ENCODE measurements at regions not wholly inside any gene's neighbourhood (a gene's known extent, or its start where the extent isn't known, plus 50 kb on each side); places are given as distances from the start of the nearest gene placed in this dataset.

GRCh38 chr13:74449811-74450524 is 315.8 kb upstream of the KLF12 start:
- no peak for DNase-seq

GRCh38 chr13:74444864-74445479 is 310.8 kb upstream of the KLF12 start:
- peak; percentile 21 for DNase-seq

- DNase-seq = peak; percentile 82
Observed at GRCh38 chr13:74444161-74444571, 310.0 kb upstream of the KLF12 start.

GRCh38 chr13:74443631-74444030 is 309.4 kb upstream of the KLF12 start:
- peak; percentile 82 for DNase-seq

- DNase-seq = no peak
Observed at GRCh38 chr13:74442751-74443150, 308.5 kb upstream of the KLF12 start.

GRCh38 chr13:74438901-74439300 is 304.7 kb upstream of the KLF12 start:
- no peak for DNase-seq

- no peak for DNase-seq
Observed at GRCh38 chr13:74434782-74435181, 300.6 kb upstream of the KLF12 start.

GRCh38 chr13:74424455-74424854 is 290.3 kb upstream of the KLF12 start:
- no peak for DNase-seq

GRCh38 chr13:74423434-74423833 is 289.2 kb upstream of the KLF12 start:
- DNase-seq = no peak

- DNase-seq = no peak
Observed at GRCh38 chr13:74414458-74414857, 280.3 kb upstream of the KLF12 start.

GRCh38 chr13:74413482-74413881 is 279.3 kb upstream of the KLF12 start:
- no peak for DNase-seq

- DNase-seq = no peak
Observed at GRCh38 chr13:74409551-74409950, 275.3 kb upstream of the KLF12 start.

GRCh38 chr13:74406420-74406819 is 272.2 kb upstream of the KLF12 start:
- DNase-seq = no peak

- no peak for DNase-seq
Observed at GRCh38 chr13:74398599-74398998, 264.4 kb upstream of the KLF12 start.

GRCh38 chr13:74389056-74389455 is 254.9 kb upstream of the KLF12 start:
- no peak for DNase-seq

- no peak for DNase-seq
Observed at GRCh38 chr13:74388626-74389025, 254.4 kb upstream of the KLF12 start.

- no peak for DNase-seq
Observed at GRCh38 chr13:74372511-74372910, 238.3 kb upstream of the KLF12 start.

- DNase-seq = no peak
Observed at GRCh38 chr13:74367193-74367592, 233.0 kb upstream of the KLF12 start.

- DNase-seq = no peak
Observed at GRCh38 chr13:74361274-74361673, 227.1 kb upstream of the KLF12 start.

GRCh38 chr13:74346960-74347359 is 212.8 kb upstream of the KLF12 start:
- DNase-seq = no peak

- DNase-seq = no peak
Observed at GRCh38 chr13:74338341-74338740, 204.1 kb upstream of the KLF12 start.

GRCh38 chr13:74336546-74336945 is 202.3 kb upstream of the KLF12 start:
- DNase-seq = no peak

GRCh38 chr13:74335370-74335769 is 201.2 kb upstream of the KLF12 start:
- no peak for DNase-seq

- DNase-seq = peak; percentile 85
Observed at GRCh38 chr13:74329962-74330361, 195.8 kb upstream of the KLF12 start.

GRCh38 chr13:74325106-74325505 is 190.9 kb upstream of the KLF12 start:
- DNase-seq = peak; percentile 47
